ENCODE measurements at regions not wholly inside any gene's neighbourhood (a gene's known extent, or its start where the extent isn't known, plus 50 kb on each side); places are given as distances from the start of the nearest gene placed in this dataset.

DNA sequence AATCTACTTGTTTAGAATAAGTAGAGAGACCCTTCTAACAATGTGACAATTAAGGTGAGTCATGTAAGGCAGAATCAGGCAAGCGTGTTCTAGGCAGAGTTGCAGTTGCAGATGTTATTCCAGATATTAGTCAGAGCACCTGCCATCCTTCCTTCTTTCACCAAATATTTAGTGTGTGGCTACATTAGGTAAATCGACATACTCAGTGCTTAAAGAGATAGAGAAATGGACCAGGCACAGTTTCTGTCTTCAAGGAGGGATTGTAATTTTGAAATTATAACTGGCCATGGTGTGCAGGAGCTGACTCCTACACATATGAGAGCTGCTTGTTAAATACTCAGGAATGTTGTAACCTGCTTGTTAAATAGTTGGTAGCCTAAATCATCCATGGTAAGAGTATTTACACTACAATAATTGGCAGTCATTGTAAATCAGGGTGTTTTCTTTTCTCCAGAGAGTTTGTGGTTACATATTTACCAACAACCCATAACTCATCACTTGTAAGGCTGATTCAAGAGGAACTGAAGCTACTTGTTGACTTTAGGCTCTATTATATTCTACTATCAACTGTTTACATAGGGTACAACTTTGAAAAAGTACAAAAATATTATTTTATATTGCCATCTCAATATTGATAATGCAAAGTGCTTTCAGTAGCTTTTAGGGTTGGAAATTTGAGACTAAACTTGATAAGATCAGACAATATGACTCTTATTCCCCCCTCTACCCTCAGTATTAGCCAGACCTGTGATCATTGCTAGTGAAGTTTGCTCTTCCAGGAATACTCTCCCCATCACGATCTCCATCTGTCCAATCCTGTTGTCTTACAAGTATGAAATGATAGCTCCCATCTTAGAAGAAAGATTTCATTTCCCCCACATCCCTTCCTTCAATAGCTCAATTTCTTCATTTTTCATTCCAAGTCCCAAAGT is 607.1 kb downstream of the COL12A1 start:
- in situ Hi-C loops (cut with MboI; ENCODE audit: low pct_ligation_motif_present in 1 of 4, low pct_unique_long_range_greater_than_20kb in 1 of 4, low sequenced_read_pairs in 3 of 4) (no loop called here), intact Hi-C loops (cut with DNase I; ENCODE audit: low total_unique reads) (no loop called here)
- no peak overlapping the region for H3K4me3 ChIP-seq
- TF ChIP-seq EP300 (IDR thresholded peaks at IDR 0.05; ENCODE audit: low read depth) (no peak), POLR2AphosphoS5 (IDR thresholded peaks at IDR 0.05) (no peak), POLR2A (IDR thresholded peaks at IDR 0.05) (no peak)
- TF ChIP-seq, protein P1, sequence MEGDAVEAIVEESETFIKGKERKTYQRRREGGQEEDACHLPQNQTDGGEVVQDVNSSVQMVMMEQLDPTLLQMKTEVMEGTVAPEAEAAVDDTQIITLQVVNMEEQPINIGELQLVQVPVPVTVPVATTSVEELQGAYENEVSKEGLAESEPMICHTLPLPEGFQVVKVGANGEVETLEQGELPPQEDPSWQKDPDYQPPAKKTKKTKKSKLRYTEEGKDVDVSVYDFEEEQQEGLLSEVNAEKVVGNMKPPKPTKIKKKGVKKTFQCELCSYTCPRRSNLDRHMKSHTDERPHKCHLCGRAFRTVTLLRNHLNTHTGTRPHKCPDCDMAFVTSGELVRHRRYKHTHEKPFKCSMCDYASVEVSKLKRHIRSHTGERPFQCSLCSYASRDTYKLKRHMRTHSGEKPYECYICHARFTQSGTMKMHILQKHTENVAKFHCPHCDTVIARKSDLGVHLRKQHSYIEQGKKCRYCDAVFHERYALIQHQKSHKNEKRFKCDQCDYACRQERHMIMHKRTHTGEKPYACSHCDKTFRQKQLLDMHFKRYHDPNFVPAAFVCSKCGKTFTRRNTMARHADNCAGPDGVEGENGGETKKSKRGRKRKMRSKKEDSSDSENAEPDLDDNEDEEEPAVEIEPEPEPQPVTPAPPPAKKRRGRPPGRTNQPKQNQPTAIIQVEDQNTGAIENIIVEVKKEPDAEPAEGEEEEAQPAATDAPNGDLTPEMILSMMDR (IDR thresholded peaks at IDR 0.05), result no peak
- WGBS, 2 donors (ENCODE audit: low coverage in 1 of 2), result 59 to 72% methylated on average over 3 of the region's 3 CpGs
- no peaks in the 10 kb centered on the region for H3K36me3 ChIP-seq
- no peak for DNase-seq
- H3K4me1 ChIP-seq, result no peaks in the 10 kb centered on the region
- no peak overlapping the region for H3K27ac ChIP-seq
- no peaks in the 10 kb centered on the region for H3K27me3 ChIP-seq
- H3K9me3 ChIP-seq, result no peaks in the 10 kb centered on the region

DNA sequence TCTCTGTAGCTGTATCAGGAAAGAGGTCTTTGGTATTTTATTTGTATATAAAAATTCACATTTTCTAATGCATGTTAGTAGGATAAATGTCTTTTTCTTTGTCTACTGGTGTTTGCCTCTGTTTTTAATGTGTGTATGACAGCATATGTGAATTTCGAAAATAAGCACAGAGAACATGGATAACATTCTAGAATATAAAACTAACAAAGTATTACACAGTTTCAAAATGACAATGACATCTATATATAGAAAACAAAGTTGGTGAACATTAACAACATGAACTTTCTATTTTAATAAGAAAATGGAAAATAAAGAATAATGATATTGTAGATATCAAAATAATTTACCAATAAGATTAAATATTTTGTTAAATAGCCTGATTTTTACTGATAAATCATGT is 608.0 kb downstream of the COL12A1 start:
- no peak for DNase-seq
- H3K9me3 ChIP-seq, result no peaks in the 10 kb centered on the region
- 81% methylated on average over 1 of the region's 1 CpG; no CpG with 5 or more reads in 1 of the 2 donors for WGBS, 2 donors (ENCODE audit: low coverage in 1 of 2)
- intact Hi-C loops (cut with DNase I; ENCODE audit: low total_unique reads) (no loop called here), in situ Hi-C loops (cut with MboI; ENCODE audit: low pct_ligation_motif_present in 1 of 4, low pct_unique_long_range_greater_than_20kb in 1 of 4, low sequenced_read_pairs in 3 of 4) (no loop called here)
- no peaks in the 10 kb centered on the region for H3K27me3 ChIP-seq
- H3K27ac ChIP-seq, result no peak overlapping the region
- H3K4me1 ChIP-seq, result no peaks in the 10 kb centered on the region
- TF ChIP-seq, protein P1 (IDR thresholded peaks at IDR 0.05), result no peak
- no peak for TF ChIP-seq EP300 (IDR thresholded peaks at IDR 0.05; ENCODE audit: low read depth)
- TF ChIP-seq POLR2A (IDR thresholded peaks at IDR 0.05), result no peak
- TF ChIP-seq POLR2AphosphoS5 (IDR thresholded peaks at IDR 0.05), result no peak
- H3K36me3 ChIP-seq, result no peaks in the 10 kb centered on the region
- H3K4me3 ChIP-seq, result no peak overlapping the region

DNA sequence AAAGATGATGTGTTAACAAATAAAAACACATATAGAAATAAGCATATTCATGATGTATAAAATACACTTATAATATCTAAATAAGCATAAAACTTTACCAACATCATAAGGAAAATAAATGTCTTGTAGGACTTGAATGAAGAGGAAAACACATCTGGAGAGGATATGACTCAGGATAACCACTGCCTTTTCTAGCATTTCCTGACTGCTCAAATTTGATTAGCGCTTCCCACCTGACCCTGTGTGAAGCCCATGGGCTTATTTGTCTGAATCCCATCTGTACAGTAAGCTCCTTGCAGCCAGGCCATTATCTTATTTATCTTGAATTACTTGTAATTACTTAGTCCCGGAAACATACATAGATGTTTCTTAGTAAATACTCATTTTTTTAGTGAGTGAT is 608.6 kb downstream of the COL12A1 start:
- Histone ChIP-seq H3K4me1 (no peaks in the 10 kb centered on the region), H3K9me3 (no peaks in the 10 kb centered on the region), H3K27me3 (no peaks in the 10 kb centered on the region), H3K36me3 (no peaks in the 10 kb centered on the region), H3K4me3 (no peak overlapping the region), H3K27ac (no peak overlapping the region)
- WGBS, 2 donors (ENCODE audit: low coverage in 1 of 2), result 79 to 91% methylated on average over 2 of the region's 2 CpGs
- intact Hi-C loops (cut with DNase I; ENCODE audit: low total_unique reads), result no loop called here
- in situ Hi-C loops (cut with MboI; ENCODE audit: low pct_ligation_motif_present in 1 of 4, low pct_unique_long_range_greater_than_20kb in 1 of 4, low sequenced_read_pairs in 3 of 4), result no loop called here
- DNase-seq, result no peak
- TF ChIP-seq, protein P1 (IDR thresholded peaks at IDR 0.05), result no peak

DNA sequence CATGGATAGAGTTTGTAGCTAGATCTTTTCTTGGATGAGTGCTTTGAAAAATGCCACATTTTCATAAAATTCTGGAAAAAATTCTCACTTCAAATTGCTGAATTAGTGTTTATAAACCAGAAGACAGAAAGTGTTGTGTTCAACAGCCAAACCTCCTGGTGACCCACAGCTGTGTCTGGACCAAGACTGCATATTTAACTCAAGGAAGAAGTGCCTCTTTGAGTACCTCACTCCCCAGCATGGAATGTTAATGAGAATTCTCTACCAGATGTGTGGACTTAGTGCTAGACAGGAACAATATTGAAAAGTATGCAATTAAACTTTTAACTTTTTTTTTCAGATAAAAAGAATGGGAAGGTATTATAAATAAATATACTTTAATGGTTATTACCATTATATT is 609.3 kb downstream of the COL12A1 start:
- TF ChIP-seq EP300 (IDR thresholded peaks at IDR 0.05; ENCODE audit: low read depth) (no peak), POLR2AphosphoS5 (IDR thresholded peaks at IDR 0.05) (no peak), POLR2A (IDR thresholded peaks at IDR 0.05) (no peak)
- TF ChIP-seq, protein P1 (IDR thresholded peaks at IDR 0.05), result no peak
- Histone ChIP-seq H3K27ac (no peak overlapping the region), H3K27me3 (no peaks in the 10 kb centered on the region), H3K4me1 (no peaks in the 10 kb centered on the region), H3K9me3 (no peaks in the 10 kb centered on the region), H3K4me3 (no peak overlapping the region), H3K36me3 (no peaks in the 10 kb centered on the region)
- no peak for DNase-seq
- intact Hi-C loops (cut with DNase I; ENCODE audit: low total_unique reads), result no loop called here
- in situ Hi-C loops (cut with MboI; ENCODE audit: low pct_ligation_motif_present in 1 of 4, low pct_unique_long_range_greater_than_20kb in 1 of 4, low sequenced_read_pairs in 3 of 4), result no loop called here

Data from transverse colon (tissue), 4 donors.